Neural cell (in vitro differentiated cells): ENCODE measurements at regions not wholly inside any gene's neighbourhood (a gene's known extent, or its start where the extent isn't known, plus 50 kb on each side); places are given as distances from the start of the nearest gene placed in this dataset.

Source experiments
- EZH2 ChIP-seq: fragments of 200-600, 300-800 bp; shearing (Covaris generic), sonication (generic); IDR thresholded peaks from 2 replicates; pipeline ENCODE4 v1.6.1; 2014; ENCODE audit warnings: antibody characterized with exemption, low read length, borderline replicate concordance, mild to moderate bottlenecking; ENCODE audit not compliant: insufficient read depth, poor library complexity, severe bottlenecking
- RAD21 ChIP-seq: fragments of 450-650 bp; conservative IDR thresholded peaks from 2 replicates; pipeline ENCODE4 v1.6.1; 2014; ENCODE audit warnings: antibody characterized with exemption, mild to moderate bottlenecking, moderate library complexity
- REST ChIP-seq: IDR thresholded peaks from 2 replicates; pipeline ENCODE4 v1.6.1; 2012; ENCODE audit warnings: borderline replicate concordance
- TF ChIP-seq, protein P1 (sequence below): fragments of 450-650 bp; IDR thresholded peaks from 2 replicates; pipeline ENCODE4 v1.5.1; 2014; ENCODE audit warnings: antibody characterized with exemption, mild to moderate bottlenecking, moderate library complexity; ENCODE audit not compliant: poor library complexity, severe bottlenecking

GRCh38 chr10:60560451-60560850 lies 170.8 kb upstream of the ANK3 start:
- TF ChIP-seq, protein P1, sequence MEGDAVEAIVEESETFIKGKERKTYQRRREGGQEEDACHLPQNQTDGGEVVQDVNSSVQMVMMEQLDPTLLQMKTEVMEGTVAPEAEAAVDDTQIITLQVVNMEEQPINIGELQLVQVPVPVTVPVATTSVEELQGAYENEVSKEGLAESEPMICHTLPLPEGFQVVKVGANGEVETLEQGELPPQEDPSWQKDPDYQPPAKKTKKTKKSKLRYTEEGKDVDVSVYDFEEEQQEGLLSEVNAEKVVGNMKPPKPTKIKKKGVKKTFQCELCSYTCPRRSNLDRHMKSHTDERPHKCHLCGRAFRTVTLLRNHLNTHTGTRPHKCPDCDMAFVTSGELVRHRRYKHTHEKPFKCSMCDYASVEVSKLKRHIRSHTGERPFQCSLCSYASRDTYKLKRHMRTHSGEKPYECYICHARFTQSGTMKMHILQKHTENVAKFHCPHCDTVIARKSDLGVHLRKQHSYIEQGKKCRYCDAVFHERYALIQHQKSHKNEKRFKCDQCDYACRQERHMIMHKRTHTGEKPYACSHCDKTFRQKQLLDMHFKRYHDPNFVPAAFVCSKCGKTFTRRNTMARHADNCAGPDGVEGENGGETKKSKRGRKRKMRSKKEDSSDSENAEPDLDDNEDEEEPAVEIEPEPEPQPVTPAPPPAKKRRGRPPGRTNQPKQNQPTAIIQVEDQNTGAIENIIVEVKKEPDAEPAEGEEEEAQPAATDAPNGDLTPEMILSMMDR: no peak
- TF ChIP-seq EZH2: no peak
- TF ChIP-seq RAD21: no peak
- no peak for TF ChIP-seq REST
